NCI-H2107 treated with DMSO at 0.1 percent for 48 hours (cell line): ENCODE measurements at regions not wholly inside any gene's neighbourhood (a gene's known extent, or its start where the extent isn't known, plus 50 kb on each side); places are given as distances from the start of the nearest gene placed in this dataset.

Source experiments
- DNase-seq: peaks from one replicate; lab custom pipeline; 2025; ENCODE audit not compliant: unreplicated experiment; lab: John Stamatoyannopoulos, UW

GRCh38 chr3:72380711-72381493 is 467.3 kb downstream of the SHQ1 start:
- peak; percentile 39 for DNase-seq

GRCh38 chr3:72380193-72380592 is 468.1 kb downstream of the SHQ1 start:
- DNase-seq, result no peak

- DNase-seq, result peak; percentile 71
Observed at GRCh38 chr3:72379500-72380187, 468.6 kb downstream of the SHQ1 start.

DNA sequence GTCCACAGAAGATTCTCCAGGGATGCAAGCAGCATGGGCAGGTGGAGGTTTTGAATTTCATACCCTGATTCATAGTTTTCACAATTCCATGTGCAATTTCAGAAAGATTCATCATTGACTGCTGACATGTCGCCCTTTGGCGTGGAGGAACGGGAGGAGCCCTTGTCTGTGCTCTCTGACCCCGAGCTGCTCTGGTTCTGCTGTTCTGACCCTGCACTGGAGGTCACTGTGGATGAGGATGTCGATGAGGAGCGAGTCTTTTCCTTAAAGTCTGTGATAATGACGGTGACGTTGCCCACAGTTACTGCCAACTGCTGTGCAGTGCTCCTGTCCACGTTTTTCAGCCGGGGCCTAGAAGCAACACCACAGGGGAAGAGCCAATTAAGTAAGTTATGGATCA is 470.0 kb downstream of the SHQ1 start:
- DNase-seq, result no peak

GRCh38 chr3:72376956-72377710 is 471.1 kb downstream of the SHQ1 start:
- no peak for DNase-seq

DNA sequence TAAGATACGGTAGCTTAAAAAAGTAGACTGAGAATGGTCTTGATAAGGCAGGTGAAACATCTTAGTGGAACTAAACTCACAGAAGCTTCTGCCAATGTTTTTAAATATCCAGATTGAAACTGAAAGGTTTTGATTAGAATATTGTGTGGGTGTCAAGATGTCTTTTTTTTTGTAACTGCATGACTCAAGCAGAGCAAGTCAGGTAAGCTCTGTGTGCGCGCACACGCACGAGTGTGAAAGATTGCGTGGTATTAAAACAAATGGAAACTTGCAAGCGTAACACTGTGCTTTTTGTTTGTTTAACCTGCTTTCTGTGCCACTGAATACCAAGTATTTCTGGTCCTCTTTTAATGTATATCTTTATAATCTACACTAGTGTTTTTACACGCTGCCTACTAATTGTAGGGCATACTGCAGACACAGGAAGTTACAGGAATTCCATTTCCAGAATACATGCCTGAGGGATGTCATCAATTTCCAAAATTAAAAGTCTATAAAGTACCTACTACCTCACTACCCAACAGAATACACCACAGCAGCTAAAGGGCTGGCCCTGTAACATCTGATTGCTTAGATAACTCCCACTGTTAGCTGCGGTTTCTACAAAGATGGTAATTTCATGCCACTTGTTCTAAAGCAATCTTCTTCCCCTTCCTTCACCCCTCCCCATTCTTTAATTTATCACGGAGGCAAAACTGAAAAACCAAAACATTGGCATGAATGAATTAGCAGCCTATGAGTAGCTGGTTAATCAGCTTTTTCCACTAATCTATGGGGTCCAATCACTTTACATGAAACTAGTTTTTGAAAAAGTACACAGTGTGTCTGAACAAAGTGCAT is 472.8 kb downstream of the SHQ1 start:
- no peak for DNase-seq

GRCh38 chr3:72373139-72373538 is 475.1 kb downstream of the SHQ1 start:
- no peak for DNase-seq

DNA sequence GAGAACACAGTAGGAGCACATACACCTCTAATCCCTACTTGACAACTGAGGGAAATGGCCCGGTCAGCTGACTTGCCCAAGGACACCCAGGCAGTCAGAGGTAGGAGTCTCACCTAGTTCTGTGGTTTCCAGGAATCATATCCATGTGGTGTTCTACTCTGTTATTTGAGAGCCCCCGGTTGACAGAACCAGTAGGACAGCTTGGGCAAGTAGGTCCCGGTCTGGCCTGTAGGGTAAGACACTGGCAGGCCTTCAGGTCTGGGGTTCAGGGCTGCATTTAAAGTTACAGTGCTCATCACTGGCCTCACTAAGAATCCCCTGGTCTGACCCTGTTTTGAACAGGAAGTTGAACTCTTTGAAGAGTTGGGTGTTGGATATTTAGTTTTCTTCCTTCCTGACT is 476.1 kb downstream of the SHQ1 start:
- DNase-seq, result no peak

DNA sequence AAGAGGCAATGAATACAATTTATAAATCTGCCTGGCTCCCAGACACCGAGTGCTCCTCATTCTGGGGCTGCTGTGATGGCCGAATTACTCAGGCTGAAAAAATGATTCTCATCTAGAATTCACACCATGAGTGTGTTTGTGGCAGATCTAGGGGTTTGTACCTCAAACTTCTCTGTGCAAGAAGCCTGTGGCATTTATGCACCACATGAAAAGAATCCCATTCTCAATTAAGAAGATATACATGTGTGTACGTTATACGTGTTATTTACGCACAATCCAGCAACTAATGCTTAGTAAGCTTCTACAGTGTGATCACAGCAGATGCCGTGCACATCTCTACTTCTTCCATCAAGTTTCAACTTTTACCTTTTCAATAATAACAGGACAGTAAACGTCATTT is 476.8 kb downstream of the SHQ1 start:
- no peak for DNase-seq

GRCh38 chr3:72370947-72371346 is 477.3 kb downstream of the SHQ1 start:
- DNase-seq, result no peak

- DNase-seq, result no peak
Observed at GRCh38 chr3:72369681-72370080, 478.6 kb downstream of the SHQ1 start.

GRCh38 chr3:72368331-72368975 is 479.8 kb downstream of the SHQ1 start:
- no peak for DNase-seq

GRCh38 chr3:72361990-72362389 is 486.3 kb downstream of the SHQ1 start:
- no peak for DNase-seq

DNA sequence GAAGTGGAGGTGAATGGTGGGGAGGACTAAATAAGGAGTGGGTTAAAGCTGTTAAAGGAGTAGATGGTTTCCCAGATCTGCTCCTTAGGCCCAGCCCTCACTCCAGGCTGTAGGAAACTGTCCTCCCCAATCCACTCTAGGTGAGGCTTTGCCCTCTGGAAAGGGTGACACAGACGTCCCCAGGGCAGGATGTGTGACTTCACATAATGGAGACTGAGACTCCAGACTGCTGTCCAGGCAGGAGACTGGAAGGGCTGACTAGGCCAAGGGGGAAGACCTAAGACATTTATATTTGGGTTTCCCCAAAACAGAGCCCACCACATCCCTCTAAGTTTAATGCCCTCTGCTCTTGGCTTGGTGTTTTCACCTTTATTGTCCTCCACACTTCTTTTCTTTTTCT is 488.5 kb downstream of the SHQ1 start:
- DNase-seq, result no peak

GRCh38 chr3:72355168-72355567 is 493.1 kb downstream of the SHQ1 start:
- DNase-seq, result no peak

GRCh38 chr3:72354486-72354885 is 493.8 kb downstream of the SHQ1 start:
- DNase-seq, result no peak

DNA sequence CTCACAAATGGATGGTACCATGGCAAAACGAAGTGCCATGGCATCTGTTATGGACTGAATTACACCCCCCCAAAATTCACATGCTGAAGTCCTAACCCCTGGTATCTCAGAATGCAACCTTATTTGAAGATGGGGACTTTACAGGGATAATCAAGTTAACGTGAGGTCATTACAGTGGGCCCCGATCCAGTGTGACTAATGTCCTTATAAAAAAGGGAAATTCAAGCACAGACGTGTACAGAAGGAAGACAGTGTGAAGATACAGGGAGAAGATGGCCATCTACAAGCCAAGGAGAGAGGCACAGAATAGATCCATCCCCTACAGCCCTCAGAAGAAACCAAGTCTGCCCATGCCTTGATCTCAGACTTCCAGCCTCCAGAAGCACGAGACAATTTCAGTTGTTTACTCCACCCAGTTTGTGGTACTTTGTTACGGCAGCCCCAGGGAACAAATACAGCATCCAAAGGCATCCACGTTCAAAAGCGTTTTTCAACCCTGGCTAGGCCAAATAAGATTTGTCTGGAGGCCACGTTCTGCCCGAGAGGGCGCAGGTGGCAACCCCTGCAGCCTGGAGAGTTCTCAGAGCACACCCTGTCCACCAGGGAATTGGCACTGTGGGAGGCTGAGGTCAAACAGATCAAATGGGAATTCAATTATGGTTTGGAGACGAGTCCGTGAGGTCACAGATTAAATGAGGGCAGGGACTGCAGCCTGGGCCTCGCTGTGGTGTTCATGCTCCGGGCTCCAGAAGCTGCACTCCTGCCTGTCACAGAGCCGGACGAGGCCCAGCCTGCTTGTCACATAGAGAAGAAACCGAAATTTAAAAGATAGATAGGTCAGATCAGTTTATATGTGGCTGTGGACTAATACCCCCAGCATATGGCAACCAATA is 494.8 kb downstream of the SHQ1 start:
- DNase-seq, result no peak

- no peak for DNase-seq
Observed at GRCh38 chr3:72352176-72352575, 496.1 kb downstream of the SHQ1 start.

- no peak for DNase-seq
Observed at GRCh38 chr3:72351536-72351935, 496.7 kb downstream of the SHQ1 start.
